DMS53 (cell line): ENCODE measurements at regions not wholly inside any gene's neighbourhood (a gene's known extent, or its start where the extent isn't known, plus 50 kb on each side); places are given as distances from the start of the nearest gene placed in this dataset.
"Not testable (repeated sequence)": the region's sequence is repeated elsewhere in the genome, so short reads cannot be mapped to it uniquely, and the experiment has no call there.

Experiments
- DNase-seq: peaks from one replicate; lab custom pipeline; 2025; lab: John Stamatoyannopoulos, UW

GRCh38 chr16:85220964-85221731 lies 108.9 kb upstream of the CIBAR2 start:
- DNase-seq = no peak

GRCh38 chr16:85221771-85222154 lies 109.5 kb upstream of the CIBAR2 start:
- no peak for DNase-seq

GRCh38 chr16:85222155-85222863 lies 110.0 kb upstream of the CIBAR2 start:
- DNase-seq = no peak

- no peak for DNase-seq
These were observed 113.0 kb upstream of the CIBAR2 start for GRCh38 chr16:85225257-85225656.

- DNase-seq = no peak
These were observed 113.4 kb upstream of the CIBAR2 start for GRCh38 chr16:85225721-85226120.

- peak; percentile 71 for DNase-seq
These were observed 115.0 kb upstream of the CIBAR2 start for GRCh38 chr16:85227084-85227945.

GRCh38 chr16:85227946-85228862 lies 115.9 kb upstream of the CIBAR2 start:
- peak; percentile 24 for DNase-seq

GRCh38 chr16:85228970-85229430 lies 116.7 kb upstream of the CIBAR2 start:
- DNase-seq = no peak

GRCh38 chr16:85229869-85230462 lies 117.7 kb upstream of the CIBAR2 start:
- DNase-seq = no peak

GRCh38 chr16:85230764-85231383 lies 118.6 kb upstream of the CIBAR2 start:
- not testable (repeated sequence) for DNase-seq

- no peak for DNase-seq
These were observed 119.7 kb upstream of the CIBAR2 start for GRCh38 chr16:85231959-85232358.

- DNase-seq = no peak
These were observed 120.3 kb upstream of the CIBAR2 start for GRCh38 chr16:85232369-85233142.

GRCh38 chr16:85233516-85233915 lies 121.2 kb upstream of the CIBAR2 start:
- DNase-seq = no peak

GRCh38 chr16:85234310-85235204 lies 122.3 kb upstream of the CIBAR2 start:
- no peak for DNase-seq

GRCh38 chr16:85235991-85236817 lies 123.9 kb upstream of the CIBAR2 start:
- no peak for DNase-seq

GRCh38 chr16:85236818-85237150 lies 124.5 kb upstream of the CIBAR2 start:
- no peak for DNase-seq

GRCh38 chr16:85237817-85238216 lies 125.5 kb upstream of the CIBAR2 start:
- DNase-seq = no peak

- no peak for DNase-seq
These were observed 126.0 kb upstream of the CIBAR2 start for GRCh38 chr16:85238233-85238647.
